ENCODE measurements at regions not wholly inside any gene's neighbourhood (a gene's known extent, or its start where the extent isn't known, plus 50 kb on each side); places are given as distances from the start of the nearest gene placed in this dataset.

GRCh38 chr3:59334585-59334984, 284.8 kb upstream of the CFAP20DC start:
- Mint-ChIP-seq H3K4me3 (no peak overlapping the region), H3K36me3 (no peaks in the 10 kb centered on the region)
- intact Hi-C loops (cut with micrococcal nuclease) = no loop called here

GRCh38 chr3:59327376-59327808, 277.6 kb upstream of the CFAP20DC start:
- Mint-ChIP-seq H3K36me3 (no peaks in the 10 kb centered on the region), H3K27ac (no peak overlapping the region), H3K4me1 (ENCODE audit: low read depth) (no peaks in the 10 kb centered on the region), H3K27me3 (no peaks in the 10 kb centered on the region), H3K4me3 (no peak overlapping the region), H3K9me3 (no peaks in the 10 kb centered on the region)
- CTCF ChIA-PET = no interaction called here
- POLR2A ChIA-PET = no interaction called here
- intact Hi-C loops (cut with micrococcal nuclease) = no loop called here
- DNase-seq = no peak

More at GRCh38 chr3:59334585-59334984, 284.8 kb upstream of the CFAP20DC start:
- Mint-ChIP-seq H3K27ac (no peak overlapping the region), H3K9me3 (no peaks in the 10 kb centered on the region), H3K4me1 (ENCODE audit: low read depth) (no peaks in the 10 kb centered on the region), H3K27me3 (no peaks in the 10 kb centered on the region)
- ChIA-PET POLR2A (no interaction called here), CTCF (no interaction called here)
- no peak for DNase-seq

DNA sequence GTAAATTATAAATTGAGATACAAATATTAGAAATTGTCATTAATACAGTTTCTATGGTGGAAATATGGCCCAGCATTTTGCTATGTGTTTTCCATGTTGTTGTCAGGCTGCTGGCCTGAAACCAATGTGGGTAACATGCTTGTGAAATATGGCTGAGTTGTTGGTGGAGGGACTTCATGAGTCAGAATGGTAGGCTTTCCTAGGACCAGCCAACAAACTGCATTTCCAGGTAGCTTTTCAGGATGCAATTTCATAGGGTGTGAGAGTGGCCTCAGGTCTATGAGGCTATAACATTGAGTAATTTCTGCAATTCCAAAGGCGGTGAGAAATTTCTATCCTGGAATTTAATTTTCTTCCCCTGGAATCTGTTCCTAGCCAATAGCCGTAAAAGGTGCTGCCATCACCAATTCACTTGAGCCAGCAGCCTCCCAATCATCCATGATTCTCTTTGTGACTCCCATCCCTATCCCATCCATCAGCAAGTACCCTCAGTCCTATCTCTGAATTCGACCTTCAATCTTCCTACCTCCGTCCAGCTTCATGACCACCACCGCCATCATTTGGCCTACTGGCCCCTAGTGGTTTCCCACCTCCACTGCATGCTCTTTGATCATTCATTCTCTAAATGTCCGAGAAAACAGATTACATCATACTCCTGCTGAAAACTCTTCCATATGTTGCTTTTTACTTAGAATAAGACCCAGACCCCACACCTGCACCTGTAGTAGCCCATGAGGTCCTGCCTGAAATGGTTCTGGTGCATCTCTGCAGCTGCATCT, 276.6 kb upstream of the CFAP20DC start:
- CTCF ChIA-PET = no interaction called here

GRCh38 chr3:59321881-59322540, 272.2 kb upstream of the CFAP20DC start:
- Mint-ChIP-seq H3K4me3 (no peak overlapping the region), H3K27ac (no peak overlapping the region), H3K4me1 (ENCODE audit: low read depth) (no peaks in the 10 kb centered on the region), H3K36me3 (no peaks in the 10 kb centered on the region), H3K9me3 (no peaks in the 10 kb centered on the region), H3K27me3 (no peaks in the 10 kb centered on the region)
- CTCF ChIA-PET = no interaction called here
- no peak for DNase-seq
- intact Hi-C loops (cut with micrococcal nuclease) = no loop called here
- POLR2A ChIA-PET = no interaction called here

More for the DNA sequence above, 276.6 kb upstream of the CFAP20DC start:
- Mint-ChIP-seq H3K9me3 (no peaks in the 10 kb centered on the region), H3K4me1 (ENCODE audit: low read depth) (no peaks in the 10 kb centered on the region), H3K27me3 (no peaks in the 10 kb centered on the region), H3K36me3 (no peaks in the 10 kb centered on the region), H3K27ac (no peak overlapping the region), H3K4me3 (no peak overlapping the region)
- DNase-seq = no peak
- POLR2A ChIA-PET = no interaction called here
- intact Hi-C loops (cut with micrococcal nuclease) = no loop called here

DNA sequence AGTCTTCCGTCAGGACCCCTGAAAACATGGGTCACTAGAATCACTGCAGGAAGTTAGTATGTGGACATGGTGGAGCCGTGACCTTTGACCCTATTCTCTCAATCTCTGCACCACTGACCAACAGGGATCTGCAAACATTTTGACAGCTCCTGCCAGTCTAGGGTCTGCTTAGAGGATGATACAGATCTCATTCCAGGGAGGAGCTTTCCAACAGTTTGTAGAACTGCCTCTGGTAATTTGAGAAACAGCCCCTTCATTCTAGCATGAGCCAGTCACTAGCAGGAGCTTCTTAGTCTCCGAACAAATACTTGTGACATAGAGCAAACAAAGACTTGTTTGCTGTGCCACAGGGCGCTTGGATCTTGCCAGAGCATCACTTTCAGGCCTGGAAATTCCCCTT, 270.3 kb upstream of the CFAP20DC start:
- no peaks in the 10 kb centered on the region for H3K36me3 Mint-ChIP-seq
- ChIA-PET CTCF (no interaction called here), POLR2A (no interaction called here)

DNA sequence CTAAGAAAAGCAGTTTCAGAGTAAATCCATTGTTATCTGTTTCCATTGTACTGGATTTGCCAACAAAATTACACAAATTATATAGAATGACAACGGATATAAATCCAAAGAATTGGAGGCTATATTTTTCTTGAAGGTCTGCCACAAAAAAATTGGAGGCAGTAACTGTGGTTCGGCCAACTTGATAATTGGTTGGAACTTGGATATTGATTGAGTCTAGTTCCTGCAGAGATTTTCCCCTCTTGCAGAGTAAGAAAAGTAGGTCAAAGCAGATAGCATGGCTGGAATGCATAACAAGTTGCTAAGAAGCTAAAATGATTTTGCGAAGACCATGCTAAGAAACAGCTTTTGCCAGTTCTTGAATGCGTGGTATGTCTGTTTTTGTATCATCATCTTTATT, 269.6 kb upstream of the CFAP20DC start:
- ChIA-PET CTCF (no interaction called here), POLR2A (no interaction called here)
- intact Hi-C loops (cut with micrococcal nuclease) = no loop called here

More for the DNA sequence above, 270.3 kb upstream of the CFAP20DC start:
- Mint-ChIP-seq H3K9me3 (no peaks in the 10 kb centered on the region), H3K27ac (no peak overlapping the region), H3K4me3 (no peak overlapping the region), H3K27me3 (no peaks in the 10 kb centered on the region), H3K4me1 (ENCODE audit: low read depth) (peaks cover 10% of the 10 kb centered on the region)
- intact Hi-C loops (cut with micrococcal nuclease) = no loop called here
- no peak for DNase-seq

DNA sequence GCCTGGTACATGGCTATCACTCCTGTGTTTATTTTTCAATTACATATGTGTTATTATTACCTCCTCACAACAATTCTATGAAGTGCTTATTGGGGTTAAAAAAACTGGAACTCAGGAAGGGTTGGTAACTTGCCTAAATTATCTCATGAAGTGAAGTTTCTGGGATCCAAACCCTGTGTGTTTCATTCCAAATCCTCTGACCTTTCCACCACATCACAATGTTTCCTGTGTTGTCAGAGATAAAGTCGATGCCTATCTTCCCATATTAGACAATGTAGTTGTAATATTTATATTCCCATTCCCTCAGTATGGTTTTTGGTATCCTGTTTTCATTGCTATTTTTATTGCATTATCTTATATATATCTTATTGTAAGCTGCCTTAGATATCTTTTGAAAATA, 269.1 kb upstream of the CFAP20DC start:
- Mint-ChIP-seq H3K9me3 (no peaks in the 10 kb centered on the region), H3K4me3 (no peak overlapping the region), H3K27me3 (no peaks in the 10 kb centered on the region), H3K27ac (no peak overlapping the region), H3K4me1 (ENCODE audit: low read depth) (peaks cover 15% of the 10 kb centered on the region), H3K36me3 (no peaks in the 10 kb centered on the region)
- intact Hi-C loops (cut with micrococcal nuclease) = no loop called here
- POLR2A ChIA-PET = no interaction called here
- no peak for DNase-seq
- CTCF ChIA-PET = no interaction called here

More for the DNA sequence above, 269.6 kb upstream of the CFAP20DC start:
- Mint-ChIP-seq H3K36me3 (no peaks in the 10 kb centered on the region), H3K27me3 (no peaks in the 10 kb centered on the region), H3K9me3 (no peaks in the 10 kb centered on the region), H3K4me3 (no peak overlapping the region), H3K27ac (no peak overlapping the region), H3K4me1 (ENCODE audit: low read depth) (peaks cover 11% of the 10 kb centered on the region)
- no peak for DNase-seq

GRCh38 chr3:59317386-59317785, 267.6 kb upstream of the CFAP20DC start:
- Mint-ChIP-seq H3K4me3 (no peak overlapping the region), H3K36me3 (no peaks in the 10 kb centered on the region), H3K4me1 (ENCODE audit: low read depth) (peaks cover 15% of the 10 kb centered on the region), H3K9me3 (no peaks in the 10 kb centered on the region), H3K27me3 (no peaks in the 10 kb centered on the region), H3K27ac (no peak overlapping the region)
- ChIA-PET POLR2A (no interaction called here), CTCF (no interaction called here)
- intact Hi-C loops (cut with micrococcal nuclease) = no loop called here
- no peak for DNase-seq

- no peaks in the 10 kb centered on the region for H3K9me3 Mint-ChIP-seq
- CTCF ChIA-PET = interaction anchor here (1.4 to 1.5 kb wide), 2 partner anchors 30 to 541 kb away, joined by 3 to 5 read pairs; no protein-coding TSS in a partner anchor
- POLR2A ChIA-PET = no interaction called here
- no peaks in the 10 kb centered on the region for H3K36me3 Mint-ChIP-seq
- no peak for DNase-seq
- no peak overlapping the region for H3K27ac Mint-ChIP-seq
- H3K4me1 Mint-ChIP-seq (ENCODE audit: low read depth) = peaks cover 15% of the 10 kb centered on the region
- intact Hi-C loops (cut with micrococcal nuclease) = no loop called here
- no peak overlapping the region for H3K4me3 Mint-ChIP-seq
- H3K27me3 Mint-ChIP-seq = no peaks in the 10 kb centered on the region
These were observed 267.0 kb upstream of the CFAP20DC start for GRCh38 chr3:59316688-59317275.

GRCh38 chr3:59313365-59313764, 263.5 kb upstream of the CFAP20DC start:
- no peaks in the 10 kb centered on the region for H3K27me3 Mint-ChIP-seq
- no peaks in the 10 kb centered on the region for H3K36me3 Mint-ChIP-seq
- peak; percentile 68 for DNase-seq
- no peak overlapping the region for H3K4me3 Mint-ChIP-seq
- POLR2A ChIA-PET = no interaction called here
- CTCF ChIA-PET = interaction anchor here (0.6 to 2.3 kb wide), 32 partner anchors 10 to 546 kb away, joined by 3 to 29 read pairs (median 4); no protein-coding TSS in a partner anchor
- no peak overlapping the region for H3K27ac Mint-ChIP-seq
- H3K4me1 Mint-ChIP-seq (ENCODE audit: low read depth) = peaks cover 23% of the 10 kb centered on the region
- no peaks in the 10 kb centered on the region for H3K9me3 Mint-ChIP-seq
- intact Hi-C loops (cut with micrococcal nuclease) = loop anchor here (2.0 to 5.0 kb wide), 5 partner anchors 74 to 543 kb away; no protein-coding TSS in a partner anchor

DNA sequence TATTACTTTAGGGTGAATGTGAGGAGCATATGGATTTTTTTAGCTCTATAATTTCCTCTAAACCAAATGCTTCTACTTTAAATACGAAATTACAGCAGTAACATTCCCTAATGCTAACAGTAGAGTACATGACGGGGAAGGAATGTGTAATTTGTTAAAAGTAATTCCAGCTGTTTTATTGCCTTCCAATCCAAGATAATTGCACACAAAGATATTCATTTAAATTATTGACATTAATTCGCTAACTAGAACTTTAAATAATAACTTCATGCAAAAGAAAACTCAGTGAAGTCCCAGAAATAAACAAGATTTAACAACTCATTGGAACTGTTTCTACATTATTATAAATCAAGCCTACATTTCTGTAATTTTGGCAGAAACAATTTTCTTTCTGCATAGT, 261.4 kb upstream of the CFAP20DC start:
- DNase-seq = no peak
- Mint-ChIP-seq H3K36me3 (no peaks in the 10 kb centered on the region), H3K4me1 (ENCODE audit: low read depth) (peaks cover 22% of the 10 kb centered on the region), H3K27ac (no peak overlapping the region), H3K9me3 (no peaks in the 10 kb centered on the region), H3K27me3 (no peaks in the 10 kb centered on the region), H3K4me3 (no peak overlapping the region)
- ChIA-PET POLR2A (no interaction called here), CTCF (interaction anchor here (1.0 kb wide), 1 partner anchor 264 kb away, joined by 3 read pairs; no protein-coding TSS in a partner anchor)
- intact Hi-C loops (cut with micrococcal nuclease) = loop anchor here (5.0 kb wide), 3 partner anchors 76 to 256 kb away; no protein-coding TSS in a partner anchor

- ChIA-PET POLR2A (interaction anchor here (0.6 kb wide), 1 partner anchor 46 kb away, joined by 3 read pairs; no protein-coding TSS in a partner anchor), CTCF (interaction anchor here (1.0 kb wide), 1 partner anchor 264 kb away, joined by 3 read pairs; no protein-coding TSS in a partner anchor)
- no peaks in the 10 kb centered on the region for H3K9me3 Mint-ChIP-seq
- no peak overlapping the region for H3K4me3 Mint-ChIP-seq
- H3K36me3 Mint-ChIP-seq = no peaks in the 10 kb centered on the region
- H3K27me3 Mint-ChIP-seq = no peaks in the 10 kb centered on the region
- peaks cover 18% of the 10 kb centered on the region for H3K4me1 Mint-ChIP-seq (ENCODE audit: low read depth)
- intact Hi-C loops (cut with micrococcal nuclease) = loop anchor here (5.0 kb wide), 3 partner anchors 77 to 257 kb away; no protein-coding TSS in a partner anchor
- H3K27ac Mint-ChIP-seq = no peak overlapping the region
- no peak for DNase-seq
These were observed 260.9 kb upstream of the CFAP20DC start for GRCh38 chr3:59310736-59311135.
